ENCODE measurements at regions not wholly inside any gene's neighbourhood (a gene's known extent, or its start where the extent isn't known, plus 50 kb on each side); places are given as distances from the start of the nearest gene placed in this dataset.
"Not testable (repeated sequence)": the region's sequence is repeated elsewhere in the genome, so short reads cannot be mapped to it uniquely, and the experiment has no call there.

GRCh38 chr17:21482189-21482865 lies 106.2 kb downstream of the KCNJ12 start:
- no peak overlapping the region for H3K27ac ChIP-seq (ENCODE audit: poor library complexity, severe bottlenecking)
- TF ChIP-seq CTCF (IDR thresholded peaks at IDR 0.05; ENCODE audit: poor library complexity, severe bottlenecking), result no peak
- no peak for ATAC-seq (ENCODE audit: low read depth)

GRCh38 chr17:21488043-21488442 lies 111.9 kb downstream of the KCNJ12 start:
- peaks cover 21% of the 10 kb centered on the region for H3K27me3 ChIP-seq (ENCODE audit: insufficient read depth, poor library complexity, severe bottlenecking)
- ATAC-seq (ENCODE audit: low read depth); H3K4me1 ChIP-seq (ENCODE audit: insufficient read depth, poor library complexity, severe bottlenecking); H3K4me3 ChIP-seq (ENCODE audit: severe bottlenecking); H3K36me3 ChIP-seq (ENCODE audit: low read depth); DNase-seq (ENCODE audit: low spot score); H3K9me3 ChIP-seq (ENCODE audit: severe bottlenecking); H3K27ac ChIP-seq (ENCODE audit: poor library complexity, severe bottlenecking): not testable (repeated sequence)

More at GRCh38 chr17:21482189-21482865, 106.2 kb downstream of the KCNJ12 start:
- Histone ChIP-seq H3K4me3 (ENCODE audit: severe bottlenecking) (no peak overlapping the region), H3K36me3 (ENCODE audit: low read depth) (no peaks in the 10 kb centered on the region), H3K4me1 (ENCODE audit: insufficient read depth, poor library complexity, severe bottlenecking) (no peaks in the 10 kb centered on the region), H3K27me3 (ENCODE audit: insufficient read depth, poor library complexity, severe bottlenecking) (peaks cover 17% of the 10 kb centered on the region), H3K9me3 (ENCODE audit: severe bottlenecking) (no peaks in the 10 kb centered on the region)
- DNase-seq (ENCODE audit: low spot score), result no peak

- no peaks in the 10 kb centered on the region for H3K36me3 ChIP-seq (ENCODE audit: low read depth)
- no peaks in the 10 kb centered on the region for H3K4me1 ChIP-seq (ENCODE audit: insufficient read depth, poor library complexity, severe bottlenecking)
- no peak overlapping the region for H3K27ac ChIP-seq (ENCODE audit: poor library complexity, severe bottlenecking)
- DNase-seq (ENCODE audit: low spot score) (no peak), ATAC-seq (ENCODE audit: low read depth) (no peak)
- no peaks in the 10 kb centered on the region for H3K9me3 ChIP-seq (ENCODE audit: severe bottlenecking)
- H3K4me3 ChIP-seq (ENCODE audit: severe bottlenecking), result no peak overlapping the region
- peaks cover 8% of the 10 kb centered on the region for H3K27me3 ChIP-seq (ENCODE audit: insufficient read depth, poor library complexity, severe bottlenecking)
- no peak for TF ChIP-seq CTCF (IDR thresholded peaks at IDR 0.05; ENCODE audit: poor library complexity, severe bottlenecking)
Measured at GRCh38 chr17:21493993-21494392, 117.8 kb downstream of the KCNJ12 start.

- Histone ChIP-seq H3K36me3 (ENCODE audit: low read depth) (no peaks in the 10 kb centered on the region), H3K4me3 (ENCODE audit: severe bottlenecking) (no peak overlapping the region), H3K27ac (ENCODE audit: poor library complexity, severe bottlenecking) (no peak overlapping the region), H3K4me1 (ENCODE audit: insufficient read depth, poor library complexity, severe bottlenecking) (no peaks in the 10 kb centered on the region), H3K9me3 (ENCODE audit: severe bottlenecking) (no peaks in the 10 kb centered on the region), H3K27me3 (ENCODE audit: insufficient read depth, poor library complexity, severe bottlenecking) (peaks cover 8% of the 10 kb centered on the region)
- TF ChIP-seq CTCF (IDR thresholded peaks at IDR 0.05; ENCODE audit: poor library complexity, severe bottlenecking), result no peak
- no peak for ATAC-seq (ENCODE audit: low read depth)
- no peak for DNase-seq (ENCODE audit: low spot score)
Measured at GRCh38 chr17:21495281-21495680, 119.1 kb downstream of the KCNJ12 start.

- no peak for ATAC-seq (ENCODE audit: low read depth)
- Histone ChIP-seq H3K27me3 (ENCODE audit: insufficient read depth, poor library complexity, severe bottlenecking) (no peaks in the 10 kb centered on the region), H3K9me3 (ENCODE audit: severe bottlenecking) (no peaks in the 10 kb centered on the region), H3K36me3 (ENCODE audit: low read depth) (no peaks in the 10 kb centered on the region), H3K4me3 (ENCODE audit: severe bottlenecking) (no peak overlapping the region), H3K4me1 (ENCODE audit: insufficient read depth, poor library complexity, severe bottlenecking) (no peaks in the 10 kb centered on the region), H3K27ac (ENCODE audit: poor library complexity, severe bottlenecking) (no peak overlapping the region)
- TF ChIP-seq CTCF (IDR thresholded peaks at IDR 0.05; ENCODE audit: poor library complexity, severe bottlenecking), result no peak
- DNase-seq (ENCODE audit: low spot score), result no peak
Measured at GRCh38 chr17:21500064-21500463, 123.9 kb downstream of the KCNJ12 start.

GRCh38 chr17:21501927-21502700 lies 126.0 kb downstream of the KCNJ12 start:
- not testable (repeated sequence) for H3K27ac ChIP-seq (ENCODE audit: poor library complexity, severe bottlenecking); H3K27me3 ChIP-seq (ENCODE audit: insufficient read depth, poor library complexity, severe bottlenecking); H3K36me3 ChIP-seq (ENCODE audit: low read depth); H3K4me1 ChIP-seq (ENCODE audit: insufficient read depth, poor library complexity, severe bottlenecking); H3K4me3 ChIP-seq (ENCODE audit: severe bottlenecking); H3K9me3 ChIP-seq (ENCODE audit: severe bottlenecking); ATAC-seq (ENCODE audit: low read depth); DNase-seq (ENCODE audit: low spot score)
